ENCODE measurements at regions not wholly inside any gene's neighbourhood (a gene's known extent, or its start where the extent isn't known, plus 50 kb on each side); places are given as distances from the start of the nearest gene placed in this dataset.

DNA sequence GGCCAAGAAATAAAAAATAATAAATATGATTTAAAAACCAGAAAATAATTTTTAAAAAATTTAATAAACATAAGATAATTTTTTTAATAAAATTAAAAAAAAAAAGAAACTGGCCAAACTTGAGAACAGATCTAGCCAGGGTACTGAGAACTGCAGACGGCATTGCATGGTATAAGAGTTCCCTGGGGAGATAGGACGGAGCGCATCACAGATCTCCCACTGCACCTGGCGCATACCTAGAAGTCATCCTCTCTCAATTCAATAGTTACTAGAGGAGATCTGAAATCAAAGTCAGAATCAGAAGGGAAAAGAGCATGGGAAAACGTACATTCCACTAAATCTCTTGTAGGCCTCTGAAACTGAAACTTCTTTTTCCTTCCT is 58.9 kb upstream of the BCL2L14 start:
- H3K4me3 ChIP-seq = no peak overlapping the region
- DNase-seq (no peak), ATAC-seq (no peak)
- H3K27ac ChIP-seq = no peak overlapping the region
- no peaks in the 10 kb centered on the region for H3K36me3 ChIP-seq
- no peaks in the 10 kb centered on the region for H3K9me3 ChIP-seq
- intact Hi-C loops (cut with DNase I) = no loop called here
- H3K27me3 ChIP-seq = no peaks in the 10 kb centered on the region
- H3K4me1 ChIP-seq = peaks cover 13% of the 10 kb centered on the region
- TF ChIP-seq, protein P1, sequence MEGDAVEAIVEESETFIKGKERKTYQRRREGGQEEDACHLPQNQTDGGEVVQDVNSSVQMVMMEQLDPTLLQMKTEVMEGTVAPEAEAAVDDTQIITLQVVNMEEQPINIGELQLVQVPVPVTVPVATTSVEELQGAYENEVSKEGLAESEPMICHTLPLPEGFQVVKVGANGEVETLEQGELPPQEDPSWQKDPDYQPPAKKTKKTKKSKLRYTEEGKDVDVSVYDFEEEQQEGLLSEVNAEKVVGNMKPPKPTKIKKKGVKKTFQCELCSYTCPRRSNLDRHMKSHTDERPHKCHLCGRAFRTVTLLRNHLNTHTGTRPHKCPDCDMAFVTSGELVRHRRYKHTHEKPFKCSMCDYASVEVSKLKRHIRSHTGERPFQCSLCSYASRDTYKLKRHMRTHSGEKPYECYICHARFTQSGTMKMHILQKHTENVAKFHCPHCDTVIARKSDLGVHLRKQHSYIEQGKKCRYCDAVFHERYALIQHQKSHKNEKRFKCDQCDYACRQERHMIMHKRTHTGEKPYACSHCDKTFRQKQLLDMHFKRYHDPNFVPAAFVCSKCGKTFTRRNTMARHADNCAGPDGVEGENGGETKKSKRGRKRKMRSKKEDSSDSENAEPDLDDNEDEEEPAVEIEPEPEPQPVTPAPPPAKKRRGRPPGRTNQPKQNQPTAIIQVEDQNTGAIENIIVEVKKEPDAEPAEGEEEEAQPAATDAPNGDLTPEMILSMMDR (IDR thresholded peaks at IDR 0.05) = no peak

DNA sequence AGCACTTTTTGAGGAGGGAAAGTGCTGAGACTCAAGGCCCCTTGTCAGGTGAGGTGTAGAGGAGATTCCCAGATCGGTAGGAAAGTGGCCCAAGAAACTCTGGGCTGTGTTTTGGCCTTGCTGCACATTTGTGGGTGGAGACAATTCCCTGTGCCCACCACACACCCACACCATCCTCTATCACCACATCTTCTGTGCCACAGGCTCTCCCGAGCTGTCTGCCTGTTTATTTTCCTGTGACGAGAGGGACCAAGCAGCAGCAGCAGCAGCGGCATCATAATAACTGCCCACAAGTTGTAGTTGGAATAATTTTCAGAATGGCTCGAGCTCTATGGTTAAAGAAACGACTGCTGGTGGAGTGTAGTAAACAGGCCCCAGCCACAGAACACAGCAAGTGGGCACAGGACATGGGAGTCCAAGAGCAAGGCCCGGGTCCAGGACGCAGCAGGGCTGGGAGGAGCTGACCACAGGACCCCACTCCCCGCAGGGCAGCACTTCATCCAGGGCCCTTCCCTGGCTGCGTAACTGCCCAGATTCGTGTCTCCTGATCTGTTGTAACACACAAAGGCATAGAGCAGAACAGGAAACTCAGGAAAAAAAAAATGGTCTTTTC is 55.6 kb upstream of the BCL2L14 start:
- DNase-seq = no peak
- intact Hi-C loops (cut with DNase I) = no loop called here
- H3K27me3 ChIP-seq = no peaks in the 10 kb centered on the region
- peaks cover 5% of the 10 kb centered on the region for H3K4me1 ChIP-seq
- H3K27ac ChIP-seq = no peak overlapping the region
- H3K36me3 ChIP-seq = no peaks in the 10 kb centered on the region
- no peaks in the 10 kb centered on the region for H3K9me3 ChIP-seq
- TF ChIP-seq, protein P1 (IDR thresholded peaks at IDR 0.05) = no peak
- H3K4me3 ChIP-seq = no peak overlapping the region
- ATAC-seq = no peak

DNA sequence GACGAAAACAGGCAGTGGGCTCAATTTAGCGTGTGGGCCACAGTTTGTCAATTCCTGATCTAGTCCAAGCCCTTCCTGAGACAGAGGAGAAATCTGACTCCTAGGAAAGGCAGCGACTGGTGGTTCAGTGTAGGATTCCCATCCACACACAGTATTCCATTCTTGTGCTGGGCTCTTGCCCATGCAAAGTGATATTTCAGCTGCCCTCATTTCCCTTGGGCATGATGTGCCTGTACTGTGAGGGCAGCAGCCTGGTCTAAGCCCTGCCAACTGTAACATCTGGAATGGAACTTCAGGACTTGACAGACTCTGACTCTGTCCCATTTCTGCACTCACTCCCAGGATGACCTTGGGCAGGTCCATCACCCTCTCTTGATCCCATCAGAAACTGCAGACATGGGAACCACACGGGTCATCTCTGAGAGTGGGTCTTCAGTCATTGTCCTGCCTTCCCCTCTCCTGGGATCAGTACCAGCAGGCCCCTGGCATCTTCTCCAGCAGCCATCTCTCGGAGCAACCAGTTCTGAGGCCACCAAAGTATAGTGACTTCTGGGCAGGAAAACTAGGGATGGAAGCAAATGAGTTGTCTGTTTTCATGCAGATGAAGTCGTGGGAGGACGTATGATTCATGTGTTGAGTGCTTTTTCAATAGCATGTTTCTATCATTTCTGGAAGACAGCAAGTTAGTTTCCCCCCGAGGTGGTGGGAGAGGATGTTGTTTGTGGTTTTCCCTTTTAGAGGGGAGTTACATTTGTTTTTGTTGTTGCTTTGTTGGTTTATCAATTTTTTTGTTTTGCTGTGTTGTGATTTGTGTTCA is 54.2 kb upstream of the BCL2L14 start:
- Histone ChIP-seq H3K9me3 (no peaks in the 10 kb centered on the region), H3K36me3 (no peaks in the 10 kb centered on the region), H3K27me3 (no peaks in the 10 kb centered on the region), H3K4me3 (no peak overlapping the region), H3K27ac (no peak overlapping the region), H3K4me1 (peaks cover under 1% of the 10 kb centered on the region)
- DNase-seq (no peak), ATAC-seq (no peak)
- intact Hi-C loops (cut with DNase I) = no loop called here
- TF ChIP-seq, protein P1 (IDR thresholded peaks at IDR 0.05) = no peak

DNA sequence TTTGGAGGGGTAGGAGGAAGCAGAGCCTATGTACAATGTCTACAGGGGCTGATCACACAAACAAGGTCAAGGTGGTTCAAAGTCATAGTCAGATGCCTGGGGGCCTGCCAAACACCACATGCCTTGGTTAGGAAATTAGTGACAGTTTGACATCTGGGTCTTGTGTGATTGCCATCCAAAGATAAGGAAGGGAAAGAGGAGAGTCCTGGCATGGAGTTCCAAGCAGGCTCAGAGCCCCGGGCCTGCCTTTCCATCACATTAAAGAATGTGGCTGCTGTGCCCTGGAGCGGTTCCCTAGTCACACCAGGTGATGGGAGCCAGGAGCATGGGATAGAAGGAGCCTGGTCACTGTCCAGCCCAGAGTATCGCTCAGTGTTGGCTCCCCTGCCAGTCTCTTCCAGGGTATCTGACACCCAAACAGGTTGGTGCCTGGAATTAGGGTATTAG is 53.6 kb upstream of the BCL2L14 start:
- Histone ChIP-seq H3K9me3 (no peaks in the 10 kb centered on the region), H3K27me3 (no peaks in the 10 kb centered on the region), H3K27ac (no peak overlapping the region), H3K4me1 (no peaks in the 10 kb centered on the region), H3K36me3 (no peaks in the 10 kb centered on the region), H3K4me3 (no peak overlapping the region)
- ATAC-seq (no peak), DNase-seq (no peak)
- intact Hi-C loops (cut with DNase I) = no loop called here
- TF ChIP-seq, protein P1 (IDR thresholded peaks at IDR 0.05) = no peak

DNA sequence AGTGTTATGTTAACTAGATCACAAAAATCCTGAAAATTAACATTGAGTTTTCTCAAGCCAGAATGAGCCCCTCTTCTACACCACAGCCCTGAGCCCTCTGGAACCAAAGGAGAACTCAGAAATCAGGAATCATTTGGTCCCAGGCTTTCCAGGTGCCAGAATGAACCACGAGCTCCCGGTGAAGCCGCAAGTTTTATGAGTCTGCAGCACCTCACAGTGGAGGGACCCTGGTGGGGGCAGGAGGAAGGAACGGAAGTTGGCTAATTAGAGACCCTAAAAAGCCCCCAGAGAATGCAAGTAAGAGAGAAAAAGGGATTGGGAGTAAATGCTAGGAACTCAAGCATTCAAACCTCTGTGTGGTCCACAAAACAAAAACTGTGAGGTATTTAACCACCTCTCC is 52.9 kb upstream of the BCL2L14 start:
- no peaks in the 10 kb centered on the region for H3K4me1 ChIP-seq
- TF ChIP-seq, protein P1 (IDR thresholded peaks at IDR 0.05) = no peak
- intact Hi-C loops (cut with DNase I) = no loop called here
- H3K4me3 ChIP-seq = no peak overlapping the region
- no peaks in the 10 kb centered on the region for H3K27me3 ChIP-seq
- H3K9me3 ChIP-seq = no peaks in the 10 kb centered on the region
- no peak overlapping the region for H3K27ac ChIP-seq
- no peaks in the 10 kb centered on the region for H3K36me3 ChIP-seq
- DNase-seq (no peak), ATAC-seq (no peak)

All from upper lobe of right lung (tissue), 1 donor.